Suprapubic skin (tissue), 3 donors: ENCODE measurements at regions not wholly inside any gene's neighbourhood (a gene's known extent, or its start where the extent isn't known, plus 50 kb on each side); places are given as distances from the start of the nearest gene placed in this dataset.

ENCODE experiments used
- POLR2A ChIP-seq, 2 donors: fragments of 450-650 bp; IDR thresholded peaks; one replicate each; pipeline ENCODE4 v1.6.1; 2017; ENCODE audit warnings: antibody characterized with exemption in 2 of 2, mild to moderate bottlenecking in 2 of 2, moderate library complexity in 2 of 2
- TF ChIP-seq, protein P1 (sequence below), 2 donors: fragments of 200-600 bp in 1 of 2; fragments of 450-650 bp in 1 of 2; sonication (generic) in 1 of 2; IDR thresholded peaks; one replicate each; pipeline ENCODE4 v1.5.1; 2016 to 2019; ENCODE audit warnings: antibody characterized with exemption in 2 of 2, mild to moderate bottlenecking in 1 of 2, moderate library complexity in 1 of 2

DNA sequence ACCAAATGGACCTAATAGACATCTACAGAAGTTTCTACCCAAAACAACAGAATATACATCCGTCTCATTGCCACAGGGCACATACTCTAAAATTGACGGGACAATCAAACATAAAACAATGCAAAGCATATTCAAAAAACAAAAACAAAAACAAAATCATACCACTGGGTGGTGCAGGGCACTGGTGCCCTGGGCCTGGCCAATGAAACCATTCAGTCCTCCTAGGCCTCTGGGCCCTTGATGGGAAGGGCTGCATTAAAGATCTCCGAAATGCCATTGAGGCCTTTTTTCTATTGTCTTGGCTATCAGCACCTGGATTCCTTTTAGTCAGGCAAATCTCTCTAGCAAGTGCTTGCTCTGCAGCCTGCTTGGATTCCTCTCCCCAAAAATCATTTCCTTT is 213.9 kb upstream of the ZCCHC13 start:
- TF ChIP-seq, protein P1, sequence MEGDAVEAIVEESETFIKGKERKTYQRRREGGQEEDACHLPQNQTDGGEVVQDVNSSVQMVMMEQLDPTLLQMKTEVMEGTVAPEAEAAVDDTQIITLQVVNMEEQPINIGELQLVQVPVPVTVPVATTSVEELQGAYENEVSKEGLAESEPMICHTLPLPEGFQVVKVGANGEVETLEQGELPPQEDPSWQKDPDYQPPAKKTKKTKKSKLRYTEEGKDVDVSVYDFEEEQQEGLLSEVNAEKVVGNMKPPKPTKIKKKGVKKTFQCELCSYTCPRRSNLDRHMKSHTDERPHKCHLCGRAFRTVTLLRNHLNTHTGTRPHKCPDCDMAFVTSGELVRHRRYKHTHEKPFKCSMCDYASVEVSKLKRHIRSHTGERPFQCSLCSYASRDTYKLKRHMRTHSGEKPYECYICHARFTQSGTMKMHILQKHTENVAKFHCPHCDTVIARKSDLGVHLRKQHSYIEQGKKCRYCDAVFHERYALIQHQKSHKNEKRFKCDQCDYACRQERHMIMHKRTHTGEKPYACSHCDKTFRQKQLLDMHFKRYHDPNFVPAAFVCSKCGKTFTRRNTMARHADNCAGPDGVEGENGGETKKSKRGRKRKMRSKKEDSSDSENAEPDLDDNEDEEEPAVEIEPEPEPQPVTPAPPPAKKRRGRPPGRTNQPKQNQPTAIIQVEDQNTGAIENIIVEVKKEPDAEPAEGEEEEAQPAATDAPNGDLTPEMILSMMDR (IDR thresholded peaks at IDR 0.05): no peak
- TF ChIP-seq POLR2A (IDR thresholded peaks at IDR 0.05): no peak
